Aorta (tissue), 5 donors: ENCODE measurements at regions not wholly inside any gene's neighbourhood (a gene's known extent, or its start where the extent isn't known, plus 50 kb on each side); places are given as distances from the start of the nearest gene placed in this dataset.
"Not testable (repeated sequence)": the region's sequence is repeated elsewhere in the genome, so short reads cannot be mapped to it uniquely, and the experiment has no call there.

ENCODE experiments used
- ATAC-seq: fragments of 200-7000 bp; cut with Tn5 transposase; one replicate; pipeline ENCODE4 v1.9.1; 2022; ENCODE audit warnings: moderate library complexity; ENCODE audit not compliant: low FRiP score
- DNase-seq, 2 donors: peaks; one replicate each; pipeline ENCODE4 v3.0.0-alpha.2; 2020
- H3K27ac ChIP-seq, 2 donors: one replicate each; pipeline ENCODE4 v1.5.1; 2013; ENCODE audit warnings: low read length in 2 of 2, mild to moderate bottlenecking in 2 of 2, moderate library complexity in 2 of 2, control low read depth in 1 of 2, inconsistent platforms in 1 of 2, low read depth in 1 of 2
- H3K27me3 ChIP-seq, 2 donors: one replicate each; pipeline ENCODE4 v1.6.1; 2013; ENCODE audit warnings: control low read depth in 1 of 2, low read length in 1 of 2, mild to moderate bottlenecking in 1 of 2, moderate library complexity in 1 of 2; ENCODE audit not compliant: insufficient read depth in 2 of 2, control insufficient read depth in 1 of 2
- H3K36me3 ChIP-seq, 2 donors: one replicate each; pipeline ENCODE4 v1.6.1; 2013; ENCODE audit warnings: control low read depth in 1 of 2, low read length in 1 of 2, mild to moderate bottlenecking in 1 of 2; ENCODE audit not compliant: insufficient read depth in 2 of 2, control insufficient read depth in 1 of 2
- H3K4me1 ChIP-seq, 2 donors: one replicate each; pipeline ENCODE4 v1.6.1; 2013; ENCODE audit warnings: low read length in 2 of 2, control low read depth in 1 of 2, mild to moderate bottlenecking in 1 of 2, moderate library complexity in 1 of 2; ENCODE audit not compliant: insufficient read depth in 2 of 2, control insufficient read depth in 1 of 2
- H3K4me3 ChIP-seq, 2 donors: one replicate each; pipeline ENCODE4 v1.5.1; 2013; ENCODE audit warnings: low read length in 2 of 2, control low read depth in 1 of 2, mild to moderate bottlenecking in 1 of 2
- H3K9me3 ChIP-seq: one replicate; pipeline ENCODE4 v1.6.1; 2013; ENCODE audit warnings: mild to moderate bottlenecking, low read length; ENCODE audit not compliant: control insufficient read depth
- WGBS, 2 donors: extraction: QIAGEN DNeasy Blood & Tissue Kit; methylation state at CpG; one replicate each; pipeline ENCODE4 v1.1.7; 2013; 5-methylcytosine and 5-hydroxymethylcytosine counted together
- intact Hi-C, 2 donors: fragments of 100-400 bp; cut with DNase I; formaldehyde crosslinking; loops; one replicate each; pipeline versions ENCODE4 v1.14.2 to v1.15.0; 2022
- donor health status: healthy with polysubstance abuse.
- donor health status: Bipolar disorder and iron deficiency.
- donor health status: DM: no; HTN: no; CAD: no.
- donor health status: DM: no; HTN: no; CAD: no.
- donor health status: DM: yes; HTN: yes; CAD: no.

- Histone ChIP-seq H3K36me3 (no peaks in the 10 kb centered on the region), H3K4me1 (peaks cover 0 to 5% of the 10 kb centered on the region in 2 donors), H3K4me3 (no peak overlapping the region), H3K9me3 (no peaks in the 10 kb centered on the region), H3K27ac (no peak overlapping the region), H3K27me3 (no peaks in the 10 kb centered on the region)
- WGBS, 2 donors = 71 to 76% methylated on average over 14 of the region's 14 CpGs
- DNase-seq (peak in 1 of 2 donors; percentile 61), ATAC-seq (peak; percentile 65)
- intact Hi-C loops = no loop called here
Measured at GRCh38 chr20:19921284-19921793, 95.8 kb upstream of the NAA20 start.

- H3K9me3 ChIP-seq, H3K27me3 ChIP-seq, DNase-seq, H3K36me3 ChIP-seq, intact Hi-C loops, H3K4me3 ChIP-seq, ATAC-seq, H3K4me1 ChIP-seq, H3K27ac ChIP-seq: not testable (repeated sequence)
- 75 to 77% methylated on average over 9 of the region's 9 CpGs for WGBS, 2 donors
Measured at GRCh38 chr20:19921829-19922228, 95.3 kb upstream of the NAA20 start.

GRCh38 chr20:19922716-19923115, 94.4 kb upstream of the NAA20 start:
- no peak for DNase-seq
- Histone ChIP-seq H3K4me3 (no peak overlapping the region), H3K27me3 (no peaks in the 10 kb centered on the region), H3K4me1 (no peaks in the 10 kb centered on the region), H3K27ac (no peak overlapping the region), H3K36me3 (no peaks in the 10 kb centered on the region), H3K9me3 (no peaks in the 10 kb centered on the region)
- WGBS, 2 donors = 79 to 83% methylated on average over 7 of the region's 7 CpGs
- ATAC-seq = no peak
- intact Hi-C loops = no loop called here

- no peak for ATAC-seq
- WGBS, 2 donors = 56 to 60% methylated on average over 3 of the region's 3 CpGs
Measured at GRCh38 chr20:19923762-19924161, 93.4 kb upstream of the NAA20 start.

GRCh38 chr20:19924255-19924654, 92.9 kb upstream of the NAA20 start:
- intact Hi-C loops = no loop called here
- no peaks in the 10 kb centered on the region for H3K36me3 ChIP-seq
- no peaks in the 10 kb centered on the region for H3K27me3 ChIP-seq
- no peak overlapping the region for H3K27ac ChIP-seq
- ATAC-seq (no peak), DNase-seq (no peak)
- H3K4me1 ChIP-seq = no peaks in the 10 kb centered on the region
- no peaks in the 10 kb centered on the region for H3K9me3 ChIP-seq
- WGBS, 2 donors = 73% methylated on average over 5 of the region's 5 CpGs
- no peak overlapping the region for H3K4me3 ChIP-seq

More at GRCh38 chr20:19923762-19924161, 93.4 kb upstream of the NAA20 start:
- no peaks in the 10 kb centered on the region for H3K4me1 ChIP-seq
- DNase-seq = no peak
- no peaks in the 10 kb centered on the region for H3K36me3 ChIP-seq
- no peak overlapping the region for H3K27ac ChIP-seq
- H3K9me3 ChIP-seq = no peaks in the 10 kb centered on the region
- H3K4me3 ChIP-seq = no peak overlapping the region
- no peaks in the 10 kb centered on the region for H3K27me3 ChIP-seq
- intact Hi-C loops = no loop called here

- DNase-seq (no peak), ATAC-seq (no peak)
- intact Hi-C loops = no loop called here
- no peak overlapping the region for H3K27ac ChIP-seq
- H3K27me3 ChIP-seq = no peaks in the 10 kb centered on the region
- H3K9me3 ChIP-seq = no peaks in the 10 kb centered on the region
- no peak overlapping the region for H3K4me3 ChIP-seq
- no peaks in the 10 kb centered on the region for H3K4me1 ChIP-seq
- 50 to 58% methylated on average over 4 of the region's 4 CpGs for WGBS, 2 donors
- H3K36me3 ChIP-seq = no peaks in the 10 kb centered on the region
Measured at GRCh38 chr20:19926591-19926990, 90.6 kb upstream of the NAA20 start.

GRCh38 chr20:19928328-19929011, 88.7 kb upstream of the NAA20 start:
- Histone ChIP-seq H3K9me3 (no peaks in the 10 kb centered on the region), H3K4me1 (no peaks in the 10 kb centered on the region), H3K36me3 (no peaks in the 10 kb centered on the region), H3K27ac (no peak overlapping the region), H3K4me3 (no peak overlapping the region), H3K27me3 (no peaks in the 10 kb centered on the region)
- 92 to 93% methylated on average over 9 of the region's 9 CpGs for WGBS, 2 donors
- intact Hi-C loops = no loop called here
- ATAC-seq (no peak), DNase-seq (no peak)

- H3K27me3 ChIP-seq = no peaks in the 10 kb centered on the region
- H3K4me1 ChIP-seq = no peaks in the 10 kb centered on the region
- intact Hi-C loops = no loop called here
- H3K27ac ChIP-seq = no peak overlapping the region
- no peaks in the 10 kb centered on the region for H3K9me3 ChIP-seq
- 94 to 100% methylated on average over 1 of the region's 1 CpG for WGBS, 2 donors
- ATAC-seq (no peak), DNase-seq (no peak)
- no peaks in the 10 kb centered on the region for H3K36me3 ChIP-seq
- no peak overlapping the region for H3K4me3 ChIP-seq
Measured at GRCh38 chr20:19929012-19929360, 88.2 kb upstream of the NAA20 start.

GRCh38 chr20:19929481-19930145, 87.5 kb upstream of the NAA20 start:
- no peak for ATAC-seq
- intact Hi-C loops = no loop called here
- no peaks in the 10 kb centered on the region for H3K4me1 ChIP-seq

More at GRCh38 chr20:19929481-19930145, 87.5 kb upstream of the NAA20 start:
- H3K4me3 ChIP-seq = no peak overlapping the region
- WGBS, 2 donors = 73% methylated on average over 7 of the region's 7 CpGs
- H3K27ac ChIP-seq = no peak overlapping the region
- H3K9me3 ChIP-seq = no peaks in the 10 kb centered on the region
- H3K36me3 ChIP-seq = no peaks in the 10 kb centered on the region
- no peaks in the 10 kb centered on the region for H3K27me3 ChIP-seq
- no peak for DNase-seq
